ENCODE measurements at regions not wholly inside any gene's neighbourhood (a gene's known extent, or its start where the extent isn't known, plus 50 kb on each side); places are given as distances from the start of the nearest gene placed in this dataset.

GRCh38 chr3:4091786-4092185 lies 211.4 kb upstream of the SETMAR start:
- H3K27me3 ChIP-seq, result no peaks in the 10 kb centered on the region
- no peak overlapping the region for H3K27ac ChIP-seq
- intact Hi-C loops (cut with DNase I), result no loop called here
- H3K36me3 ChIP-seq (replicated peaks in 1 of 2; ENCODE audit: insufficient read depth in 1 of 2, low read depth in 2 of 2), result no peaks in the 10 kb centered on the region
- no peaks in the 10 kb centered on the region for H3K4me1 ChIP-seq
- no peak for ATAC-seq
- no peak for DNase-seq
- TF ChIP-seq CTCF (IDR thresholded peaks at IDR 0.05), result no peak
- no peaks in the 10 kb centered on the region for H3K9me3 ChIP-seq
- H3K4me3 ChIP-seq, result no peak overlapping the region

GRCh38 chr3:4097801-4098200 lies 205.4 kb upstream of the SETMAR start:
- DNase-seq (no peak), ATAC-seq (no peak)
- H3K27ac ChIP-seq, result no peak overlapping the region
- H3K4me1 ChIP-seq, result no peaks in the 10 kb centered on the region
- no peak for TF ChIP-seq POLR2A (IDR thresholded peaks at IDR 0.05)
- no peak for TF ChIP-seq CTCF (IDR thresholded peaks at IDR 0.05)
- no peak overlapping the region for H3K4me3 ChIP-seq
- no peaks in the 10 kb centered on the region for H3K36me3 ChIP-seq (replicated peaks in 1 of 2; ENCODE audit: insufficient read depth in 1 of 2, low read depth in 2 of 2)
- 81 to 86% methylated on average over 2 of the region's 2 CpGs for WGBS, 2 donors
- H3K9me3 ChIP-seq, result no peaks in the 10 kb centered on the region
- no peaks in the 10 kb centered on the region for H3K27me3 ChIP-seq
- intact Hi-C loops (cut with DNase I), result no loop called here

- DNase-seq (no peak), ATAC-seq (no peak)
- intact Hi-C loops (cut with DNase I), result no loop called here
- Histone ChIP-seq H3K9me3 (no peaks in the 10 kb centered on the region), H3K27me3 (no peaks in the 10 kb centered on the region), H3K4me1 (no peaks in the 10 kb centered on the region), H3K36me3 (replicated peaks in 1 of 2; ENCODE audit: insufficient read depth in 1 of 2, low read depth in 2 of 2) (no peaks in the 10 kb centered on the region), H3K4me3 (no peak overlapping the region), H3K27ac (no peak overlapping the region)
- TF ChIP-seq POLR2A (IDR thresholded peaks at IDR 0.05), result no peak
- TF ChIP-seq CTCF (IDR thresholded peaks at IDR 0.05), result no peak
Observed at GRCh38 chr3:4099607-4100006, 203.6 kb upstream of the SETMAR start.

GRCh38 chr3:4107430-4107829 lies 195.7 kb upstream of the SETMAR start:
- no peak overlapping the region for H3K4me3 ChIP-seq
- no peaks in the 10 kb centered on the region for H3K9me3 ChIP-seq
- intact Hi-C loops (cut with DNase I), result no loop called here
- TF ChIP-seq CTCF (IDR thresholded peaks at IDR 0.05), result no peak
- TF ChIP-seq POLR2A (IDR thresholded peaks at IDR 0.05), result no peak
- ATAC-seq (no peak), DNase-seq (no peak)
- no peaks in the 10 kb centered on the region for H3K4me1 ChIP-seq
- no peaks in the 10 kb centered on the region for H3K27me3 ChIP-seq
- H3K27ac ChIP-seq, result no peak overlapping the region
- 58 to 59% methylated on average over 3 of the region's 3 CpGs for WGBS, 2 donors
- no peaks in the 10 kb centered on the region for H3K36me3 ChIP-seq (replicated peaks in 1 of 2; ENCODE audit: insufficient read depth in 1 of 2, low read depth in 2 of 2)

- Histone ChIP-seq H3K4me3 (no peak overlapping the region), H3K27me3 (no peaks in the 10 kb centered on the region), H3K36me3 (replicated peaks in 1 of 2; ENCODE audit: insufficient read depth in 1 of 2, low read depth in 2 of 2) (no peaks in the 10 kb centered on the region), H3K9me3 (no peaks in the 10 kb centered on the region), H3K27ac (no peak overlapping the region), H3K4me1 (no peaks in the 10 kb centered on the region)
- TF ChIP-seq POLR2A (IDR thresholded peaks at IDR 0.05), result no peak
- TF ChIP-seq CTCF (IDR thresholded peaks at IDR 0.05), result no peak
- WGBS, 2 donors, result 49 to 50% methylated on average over 2 of the region's 2 CpGs
- ATAC-seq (no peak), DNase-seq (no peak)
- intact Hi-C loops (cut with DNase I), result no loop called here
Observed at GRCh38 chr3:4113811-4114522, 189.2 kb upstream of the SETMAR start.

Measured in body of pancreas (tissue), 4 donors.